ENCODE measurements at regions not wholly inside any gene's neighbourhood (a gene's known extent, or its start where the extent isn't known, plus 50 kb on each side); places are given as distances from the start of the nearest gene placed in this dataset.

DNA sequence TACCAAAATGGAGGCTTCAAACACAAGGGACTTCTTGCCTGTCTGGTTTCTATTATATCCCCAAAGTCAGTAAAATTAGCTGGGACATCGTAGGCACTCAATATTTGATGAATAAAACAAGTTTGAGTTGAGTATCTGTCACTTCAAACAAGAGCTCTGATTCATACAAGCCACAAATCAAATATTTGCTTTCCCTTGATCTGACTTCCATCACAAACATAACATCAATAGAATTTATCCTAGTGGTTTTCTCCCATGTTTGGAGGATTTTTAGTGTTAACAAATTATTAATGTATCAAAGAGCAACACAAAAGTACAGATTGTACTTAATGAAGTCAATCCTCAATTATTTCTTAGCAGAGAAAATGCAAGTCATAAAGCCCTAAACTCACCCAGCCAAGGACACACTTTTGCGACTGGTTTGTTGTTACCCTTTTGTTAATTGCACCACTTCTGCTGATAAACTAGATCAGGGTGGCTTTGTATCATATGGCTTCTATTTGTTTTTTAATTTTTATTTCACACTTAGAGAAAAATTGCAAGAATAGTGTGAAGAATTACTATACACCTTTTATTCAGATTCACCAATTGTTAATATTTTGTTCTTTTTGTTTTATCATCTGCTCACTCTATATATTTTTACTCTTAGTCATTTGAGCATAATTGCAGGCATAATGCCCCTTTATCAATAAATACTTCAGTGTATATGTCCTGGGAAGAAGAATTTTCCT is 117.4 kb upstream of the PRDM1 start:
- H3K27me3 ChIP-seq (ENCODE audit: control insufficient read depth, low read length) = no peaks in the 10 kb centered on the region
- no peak overlapping the region for H3K27ac ChIP-seq (ENCODE audit: low read depth, low read length)

DNA sequence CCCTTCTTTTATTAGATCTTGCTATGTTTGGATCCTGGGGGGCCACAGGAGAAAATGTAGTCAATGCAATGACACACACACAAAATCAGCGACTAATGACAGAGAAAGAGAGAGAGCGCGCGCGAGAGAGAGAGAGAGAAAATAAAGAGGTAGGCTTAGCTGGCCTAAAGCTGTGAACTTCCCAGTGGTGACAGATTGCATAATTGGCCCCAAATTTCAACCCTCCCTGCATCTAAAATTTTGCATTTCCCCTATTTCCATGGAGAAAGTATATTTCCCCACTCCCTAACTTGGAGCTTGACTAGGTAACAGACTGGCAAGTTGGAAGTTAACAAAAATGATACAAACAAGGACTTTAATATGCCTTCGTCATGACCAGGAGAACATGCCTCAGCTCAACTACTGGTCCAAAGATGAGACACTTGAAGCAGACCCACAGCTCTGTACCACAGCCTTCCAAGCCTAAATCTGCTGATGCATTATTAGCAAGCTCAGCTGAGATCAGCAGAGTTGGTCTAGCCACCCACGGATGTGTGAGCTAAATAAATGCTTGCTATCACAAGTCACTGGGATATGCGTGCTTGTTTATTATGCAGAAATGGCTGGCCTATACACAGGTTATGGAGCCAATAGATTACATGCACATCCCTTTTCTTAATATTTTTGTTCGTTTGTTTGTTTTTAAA is 118.1 kb upstream of the PRDM1 start:
- no peaks in the 10 kb centered on the region for H3K4me1 ChIP-seq (ENCODE audit: control insufficient read depth, low read length)
- no peaks in the 10 kb centered on the region for H3K36me3 ChIP-seq (ENCODE audit: control insufficient read depth, low read length)
- no peak overlapping the region for H3K27ac ChIP-seq (ENCODE audit: low read depth, low read length)
- TF ChIP-seq, protein P1, sequence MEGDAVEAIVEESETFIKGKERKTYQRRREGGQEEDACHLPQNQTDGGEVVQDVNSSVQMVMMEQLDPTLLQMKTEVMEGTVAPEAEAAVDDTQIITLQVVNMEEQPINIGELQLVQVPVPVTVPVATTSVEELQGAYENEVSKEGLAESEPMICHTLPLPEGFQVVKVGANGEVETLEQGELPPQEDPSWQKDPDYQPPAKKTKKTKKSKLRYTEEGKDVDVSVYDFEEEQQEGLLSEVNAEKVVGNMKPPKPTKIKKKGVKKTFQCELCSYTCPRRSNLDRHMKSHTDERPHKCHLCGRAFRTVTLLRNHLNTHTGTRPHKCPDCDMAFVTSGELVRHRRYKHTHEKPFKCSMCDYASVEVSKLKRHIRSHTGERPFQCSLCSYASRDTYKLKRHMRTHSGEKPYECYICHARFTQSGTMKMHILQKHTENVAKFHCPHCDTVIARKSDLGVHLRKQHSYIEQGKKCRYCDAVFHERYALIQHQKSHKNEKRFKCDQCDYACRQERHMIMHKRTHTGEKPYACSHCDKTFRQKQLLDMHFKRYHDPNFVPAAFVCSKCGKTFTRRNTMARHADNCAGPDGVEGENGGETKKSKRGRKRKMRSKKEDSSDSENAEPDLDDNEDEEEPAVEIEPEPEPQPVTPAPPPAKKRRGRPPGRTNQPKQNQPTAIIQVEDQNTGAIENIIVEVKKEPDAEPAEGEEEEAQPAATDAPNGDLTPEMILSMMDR (IDR thresholded peaks at IDR 0.05; ENCODE audit: low read depth, low read length, poor library complexity, severe bottlenecking) = no peak
- TF ChIP-seq EZH2phosphoT487 (IDR thresholded peaks at IDR 0.05; ENCODE audit: borderline replicate concordance, low read length) = no peak
- peaks cover 8% of the 10 kb centered on the region for H3K9me3 ChIP-seq (ENCODE audit: control insufficient read depth, insufficient read depth, low read length)
- H3K27me3 ChIP-seq (ENCODE audit: control insufficient read depth, low read length) = no peaks in the 10 kb centered on the region
- no peaks in the 10 kb centered on the region for H3K79me2 ChIP-seq (ENCODE audit: control insufficient read depth, low read length)
- no peaks in the 10 kb centered on the region for H4K20me1 ChIP-seq (ENCODE audit: control insufficient read depth, insufficient read depth, low read depth, low read length)
- no peaks in the 10 kb centered on the region for H3F3A ChIP-seq (ENCODE audit: control insufficient read depth, insufficient read depth)
- H3K4me3 ChIP-seq (ENCODE audit: low read length) = no peak overlapping the region
- H3K4me2 ChIP-seq (ENCODE audit: low read length) = no peak overlapping the region
- no peaks in the 10 kb centered on the region for H3K9me2 ChIP-seq (replicated peaks; ENCODE audit: control insufficient read depth, low read length)

More for the DNA sequence above, 117.4 kb upstream of the PRDM1 start:
- H3K36me3 ChIP-seq (ENCODE audit: control insufficient read depth, low read length) = no peaks in the 10 kb centered on the region
- no peak overlapping the region for H3K4me3 ChIP-seq (ENCODE audit: low read length)
- TF ChIP-seq, protein P1 (IDR thresholded peaks at IDR 0.05; ENCODE audit: low read depth, low read length, poor library complexity, severe bottlenecking) = no peak
- TF ChIP-seq EZH2phosphoT487 (IDR thresholded peaks at IDR 0.05; ENCODE audit: borderline replicate concordance, low read length) = no peak
- H3K79me2 ChIP-seq (ENCODE audit: control insufficient read depth, low read length) = no peaks in the 10 kb centered on the region
- H4K20me1 ChIP-seq (ENCODE audit: control insufficient read depth, insufficient read depth, low read depth, low read length) = no peaks in the 10 kb centered on the region
- H3K9me2 ChIP-seq (replicated peaks; ENCODE audit: control insufficient read depth, low read length) = no peaks in the 10 kb centered on the region
- no peak overlapping the region for H3K4me2 ChIP-seq (ENCODE audit: low read length)
- H3F3A ChIP-seq (ENCODE audit: control insufficient read depth, insufficient read depth) = no peaks in the 10 kb centered on the region
- peaks cover 8% of the 10 kb centered on the region for H3K9me3 ChIP-seq (ENCODE audit: control insufficient read depth, insufficient read depth, low read length)
- H3K4me1 ChIP-seq (ENCODE audit: control insufficient read depth, low read length) = no peaks in the 10 kb centered on the region

DNA sequence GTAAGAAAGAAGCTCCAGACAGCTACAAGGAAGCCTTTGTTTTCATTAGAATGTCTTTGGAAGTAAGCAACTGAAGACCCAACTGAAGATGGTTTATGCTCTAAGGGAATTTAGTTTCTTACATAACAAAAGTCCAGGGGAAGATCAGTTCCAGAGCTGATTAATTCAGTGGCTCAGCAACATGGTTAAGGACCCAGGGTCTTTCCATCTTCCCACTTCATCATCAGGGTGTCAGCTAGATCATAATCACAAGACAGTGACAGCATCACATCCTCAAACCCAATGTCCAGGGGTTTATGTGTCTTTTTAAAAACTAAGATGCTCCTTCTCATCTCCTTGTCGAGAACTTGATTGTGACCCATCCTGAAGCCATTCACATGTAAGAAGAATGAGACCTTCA is 119.7 kb upstream of the PRDM1 start:
- Histone ChIP-seq H3K9me3 (ENCODE audit: control insufficient read depth, insufficient read depth, low read length) (no peaks in the 10 kb centered on the region), H3K79me2 (ENCODE audit: control insufficient read depth, low read length) (no peaks in the 10 kb centered on the region), H3K4me2 (ENCODE audit: low read length) (no peak overlapping the region), H3K4me3 (ENCODE audit: low read length) (no peak overlapping the region), H3K4me1 (ENCODE audit: control insufficient read depth, low read length) (no peaks in the 10 kb centered on the region), H3K27ac (ENCODE audit: low read depth, low read length) (no peak overlapping the region), H3F3A (ENCODE audit: control insufficient read depth, insufficient read depth) (no peaks in the 10 kb centered on the region), H3K36me3 (ENCODE audit: control insufficient read depth, low read length) (no peaks in the 10 kb centered on the region), H4K20me1 (ENCODE audit: control insufficient read depth, insufficient read depth, low read depth, low read length) (no peaks in the 10 kb centered on the region), H3K9me2 (replicated peaks; ENCODE audit: control insufficient read depth, low read length) (no peaks in the 10 kb centered on the region), H3K27me3 (ENCODE audit: control insufficient read depth, low read length) (no peaks in the 10 kb centered on the region)
- TF ChIP-seq, protein P1 (IDR thresholded peaks at IDR 0.05; ENCODE audit: low read depth, low read length, poor library complexity, severe bottlenecking) = no peak
- no peak for TF ChIP-seq EZH2phosphoT487 (IDR thresholded peaks at IDR 0.05; ENCODE audit: borderline replicate concordance, low read length)

Data from DOHH2 (cell line).